ENCODE measurements at regions not wholly inside any gene's neighbourhood (a gene's known extent, or its start where the extent isn't known, plus 50 kb on each side); places are given as distances from the start of the nearest gene placed in this dataset.

DNA sequence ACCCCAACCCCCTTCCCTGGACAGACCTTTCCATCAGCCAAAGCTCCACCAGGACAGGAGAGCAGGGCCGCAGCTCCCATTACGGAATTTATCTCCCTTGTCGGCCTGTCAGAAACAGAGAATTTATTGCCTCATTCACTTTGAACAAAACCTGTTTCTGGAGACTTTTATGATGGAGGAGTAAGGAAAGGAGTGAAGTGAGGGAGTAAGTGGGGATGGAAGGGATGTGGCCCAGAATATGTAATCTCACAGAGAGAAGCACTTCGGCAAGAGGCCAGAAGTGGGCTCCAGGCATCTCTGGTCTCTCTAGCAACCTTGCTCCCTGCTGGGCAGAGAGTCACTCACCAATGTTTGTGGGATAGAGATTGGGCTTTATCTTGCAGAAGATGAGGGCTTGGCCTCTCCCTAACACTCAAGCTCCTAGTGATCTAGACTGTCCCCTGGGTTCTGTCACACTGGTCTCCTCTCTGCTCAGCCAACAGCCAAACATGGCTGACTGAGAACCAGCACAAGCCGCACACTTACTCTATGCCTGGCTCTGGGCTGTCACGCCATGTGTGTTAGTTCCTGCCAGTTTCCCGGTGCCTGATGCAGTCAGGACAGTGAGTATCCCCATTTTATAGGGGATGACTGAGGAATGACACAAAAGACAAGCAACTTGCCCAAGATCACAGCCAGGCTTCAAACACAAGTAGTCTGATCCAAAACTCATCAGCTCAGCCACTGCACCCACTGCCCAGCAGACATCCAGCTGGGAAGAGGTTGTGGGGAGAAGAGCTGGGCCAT is 149.4 kb upstream of the ZMIZ1 start:
- FAIRE-seq (no peak), DNase-seq (ENCODE audit: insufficient read length, low spot score) (no peak)
- no peak for TF ChIP-seq CTCF (IDR thresholded peaks at IDR 0.05; ENCODE audit: insufficient read depth, missing control alignments)

DNA sequence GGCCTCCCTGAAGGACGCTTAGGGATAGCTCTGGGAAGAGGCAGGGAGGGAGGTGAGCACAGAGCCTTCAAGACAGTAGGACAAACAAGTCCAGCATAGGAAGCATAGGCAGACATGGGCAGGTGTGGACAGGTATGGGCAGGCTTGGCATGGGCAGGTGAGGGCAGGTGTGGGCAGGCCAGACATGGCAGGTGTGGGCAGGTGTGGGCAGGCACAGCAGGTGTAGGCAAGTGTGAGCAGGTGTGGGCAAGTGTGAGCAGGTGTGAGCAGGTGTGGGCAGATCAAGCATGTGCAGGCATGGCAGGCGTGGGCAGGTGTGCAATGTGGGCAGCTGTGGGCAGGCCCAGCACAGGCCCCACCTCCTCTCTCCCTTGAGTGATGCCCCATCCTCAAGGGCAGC is 148.8 kb upstream of the ZMIZ1 start:
- DNase-seq (ENCODE audit: insufficient read length, low spot score) (no peak), FAIRE-seq (no peak)
- TF ChIP-seq CTCF (IDR thresholded peaks at IDR 0.05; ENCODE audit: insufficient read depth, missing control alignments) = no peak

DNA sequence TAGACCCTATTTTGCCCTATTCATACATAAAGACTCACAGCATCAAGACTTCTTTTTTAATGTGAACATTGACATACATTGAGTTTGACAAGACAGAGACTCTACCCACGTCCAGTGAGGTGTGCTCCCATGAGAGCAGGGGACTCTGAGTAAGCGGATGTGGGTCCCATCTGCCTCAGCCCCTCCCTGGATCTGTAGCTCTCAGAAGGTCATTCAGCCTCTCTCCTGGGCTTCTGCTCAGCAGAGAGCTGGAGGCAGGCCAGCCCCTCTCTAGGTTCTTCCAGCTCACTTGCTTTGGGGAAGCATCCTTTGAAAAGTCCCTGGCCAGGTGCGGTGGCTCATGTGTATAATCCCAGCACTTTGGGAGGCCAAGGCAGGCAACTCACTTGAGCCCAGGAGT is 146.9 kb upstream of the ZMIZ1 start:
- no peak for TF ChIP-seq CTCF (IDR thresholded peaks at IDR 0.05; ENCODE audit: insufficient read depth, missing control alignments)
- no peak for FAIRE-seq
- no peak for DNase-seq (ENCODE audit: insufficient read length, low spot score)

DNA sequence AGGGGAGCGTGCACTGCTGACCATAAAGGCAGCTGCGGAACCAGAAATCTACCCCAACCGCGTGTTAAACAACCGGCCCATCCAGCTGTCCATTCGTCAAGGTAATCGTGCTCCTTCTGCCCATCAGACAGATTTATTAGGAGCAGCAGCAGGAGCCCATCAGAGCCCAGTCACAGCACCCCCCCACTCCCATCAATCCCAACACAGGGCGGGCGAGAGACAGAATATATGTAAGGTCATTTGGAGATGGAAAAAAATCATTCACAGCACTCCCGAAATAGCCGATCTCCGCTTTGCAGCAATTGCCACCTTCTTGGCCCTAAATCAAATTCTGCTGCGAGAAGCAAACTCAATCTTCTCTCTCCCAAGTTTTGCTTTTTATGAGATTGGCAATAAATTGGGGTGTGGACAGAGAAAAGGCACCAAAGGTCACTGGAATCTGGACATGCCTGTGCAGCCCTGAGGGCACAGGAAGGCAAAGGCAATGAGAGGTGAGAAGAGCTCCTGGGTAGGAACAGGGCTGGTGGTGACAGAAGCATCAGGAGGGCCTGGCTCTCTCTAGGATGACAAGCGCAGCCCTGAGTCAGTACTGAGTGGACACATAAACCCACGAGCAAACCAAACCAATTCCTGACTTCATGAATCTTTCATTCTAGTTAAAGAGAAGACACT is 145.0 kb upstream of the ZMIZ1 start:
- DNase-seq (ENCODE audit: insufficient read length, low spot score) (no peak), FAIRE-seq (no peak)
- TF ChIP-seq CTCF (IDR thresholded peaks at IDR 0.05; ENCODE audit: insufficient read depth, missing control alignments) = no peak

DNA sequence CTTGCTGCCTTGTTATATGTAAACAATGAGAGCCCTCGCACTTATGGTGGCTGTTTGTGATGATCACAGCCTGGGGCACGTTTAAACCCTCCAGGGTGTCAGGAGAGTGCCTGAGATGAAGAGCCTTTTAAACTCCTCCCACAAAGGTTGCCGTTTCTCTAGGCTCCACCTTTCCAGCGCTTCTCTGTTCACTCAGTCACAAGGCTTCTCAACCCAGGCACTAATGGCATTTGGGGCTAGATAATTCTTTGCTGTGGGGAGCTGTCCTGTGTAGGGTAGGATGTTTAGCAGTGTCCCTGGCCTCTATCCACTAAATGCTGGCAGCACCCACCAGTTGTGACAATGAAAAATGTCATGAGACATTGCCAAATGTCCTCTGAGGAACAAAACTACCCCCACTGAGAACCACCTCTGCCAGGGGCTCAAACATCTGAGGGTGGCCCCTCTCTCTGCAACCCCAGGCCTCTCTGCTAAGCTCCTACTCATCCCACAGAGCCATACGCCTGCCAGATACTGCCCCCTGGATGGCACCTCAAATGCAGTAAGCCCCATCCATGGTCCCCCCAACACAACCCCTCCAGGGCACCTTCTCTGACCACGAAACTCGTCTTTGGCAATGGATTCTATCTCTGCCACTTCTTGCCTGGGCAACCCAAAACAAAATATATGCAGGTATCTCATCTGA is 144.3 kb upstream of the ZMIZ1 start:
- DNase-seq (ENCODE audit: insufficient read length, low spot score) (no peak), FAIRE-seq (no peak)
- TF ChIP-seq CTCF (IDR thresholded peaks at IDR 0.05; ENCODE audit: insufficient read depth, missing control alignments) = no peak

DNA sequence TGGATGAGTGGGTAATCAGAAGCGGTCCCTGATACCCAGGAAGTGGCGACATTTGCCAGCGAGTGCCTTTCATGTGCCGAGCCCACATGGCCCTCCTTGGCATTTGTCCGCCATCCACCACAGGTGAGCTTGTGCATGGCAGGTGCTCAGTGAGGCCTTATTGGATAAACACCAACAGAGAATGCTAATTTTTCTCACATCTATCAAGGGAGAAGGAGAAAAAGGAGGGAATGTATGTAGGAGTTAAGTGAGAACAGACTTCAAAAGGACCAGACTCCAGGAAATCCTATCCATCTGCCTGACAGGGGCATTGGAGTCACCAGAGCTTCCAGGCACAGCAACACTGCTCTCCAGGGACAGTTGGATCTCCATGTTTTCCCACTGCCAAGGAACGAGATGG is 143.5 kb upstream of the ZMIZ1 start:
- no peak for TF ChIP-seq CTCF (IDR thresholded peaks at IDR 0.05; ENCODE audit: insufficient read depth, missing control alignments)
- FAIRE-seq = no peak
- DNase-seq (ENCODE audit: insufficient read length, low spot score) = no peak

Data from D721Med (cell line).